HS-27A (cell line): ENCODE measurements at regions not wholly inside any gene's neighbourhood (a gene's known extent, or its start where the extent isn't known, plus 50 kb on each side); places are given as distances from the start of the nearest gene placed in this dataset.
"Not testable (repeated sequence)": the region's sequence is repeated elsewhere in the genome, so short reads cannot be mapped to it uniquely, and the experiment has no call there.

Experiments
- DNase-seq: peaks from one replicate; pipeline ENCODE4 v3.0.0-alpha.2; 2012; ENCODE audit warnings: low read depth, missing footprints

GRCh38 chr12:105585107-105585506 lies 254.6 kb downstream of the C12orf75 start:
- DNase-seq, result no peak

GRCh38 chr12:105587237-105587636 lies 256.7 kb downstream of the C12orf75 start:
- DNase-seq, result no peak

GRCh38 chr12:105588106-105588505 lies 257.6 kb downstream of the C12orf75 start:
- no peak for DNase-seq

- no peak for DNase-seq
Observed at GRCh38 chr12:105590571-105590970, 260.1 kb downstream of the C12orf75 start.

GRCh38 chr12:105595440-105595839 lies 264.9 kb downstream of the C12orf75 start:
- DNase-seq, result no peak

GRCh38 chr12:105596731-105597130 lies 266.2 kb downstream of the C12orf75 start:
- DNase-seq, result no peak

- DNase-seq, result no peak
Observed at GRCh38 chr12:105598031-105598430, 267.5 kb downstream of the C12orf75 start.

- DNase-seq, result no peak
Observed at GRCh38 chr12:105600911-105601545, 270.5 kb downstream of the C12orf75 start.

GRCh38 chr12:105602312-105602711 lies 271.8 kb downstream of the C12orf75 start:
- not testable (repeated sequence) for DNase-seq

- DNase-seq, result not testable (repeated sequence)
Observed at GRCh38 chr12:105604281-105604680, 273.8 kb downstream of the C12orf75 start.

- not testable (repeated sequence) for DNase-seq
Observed at GRCh38 chr12:105606613-105607012, 276.1 kb downstream of the C12orf75 start.

GRCh38 chr12:105609001-105609400 lies 278.5 kb downstream of the C12orf75 start:
- not testable (repeated sequence) for DNase-seq

- no peak for DNase-seq
Observed at GRCh38 chr12:105610459-105610858, 280.0 kb downstream of the C12orf75 start.

GRCh38 chr12:105611340-105611739 lies 280.8 kb downstream of the C12orf75 start:
- DNase-seq, result no peak

GRCh38 chr12:105613269-105613668 lies 282.8 kb downstream of the C12orf75 start:
- DNase-seq, result no peak

- DNase-seq, result no peak
Observed at GRCh38 chr12:105613887-105614286, 283.4 kb downstream of the C12orf75 start.

GRCh38 chr12:105616971-105617540 lies 286.6 kb downstream of the C12orf75 start:
- DNase-seq, result no peak

GRCh38 chr12:105622220-105622619 lies 291.7 kb downstream of the C12orf75 start:
- DNase-seq, result no peak

GRCh38 chr12:105622846-105623736 lies 292.6 kb downstream of the C12orf75 start:
- DNase-seq, result no peak

GRCh38 chr12:105626653-105627052 lies 296.2 kb downstream of the C12orf75 start:
- DNase-seq, result no peak

GRCh38 chr12:105637470-105637869 lies 307.0 kb downstream of the C12orf75 start:
- no peak for DNase-seq

GRCh38 chr12:105640761-105641160 lies 310.3 kb downstream of the C12orf75 start:
- no peak for DNase-seq

GRCh38 chr12:105641749-105642148 lies 311.3 kb downstream of the C12orf75 start:
- DNase-seq, result no peak
